Stimulated activated CD4-positive, alpha-beta T cell treated with anti-CD3 and anti-CD28 coated beads, Interleukin-1b, Interleukin-23, amount 100 ng/mL, for 48 hours (primary cell): ENCODE measurements at regions not wholly inside any gene's neighbourhood (a gene's known extent, or its start where the extent isn't known, plus 50 kb on each side); places are given as distances from the start of the nearest gene placed in this dataset.

ENCODE experiments used
- DNase-seq: peaks from one replicate; pipeline ENCODE4 v3.0.0-alpha.2; 2020

GRCh38 chr19:31160336-31160926, 188.8 kb downstream of the TSHZ3 start:
- no peak for DNase-seq

GRCh38 chr19:31154021-31154420, 195.2 kb downstream of the TSHZ3 start:
- DNase-seq = no peak

- DNase-seq = no peak
These were observed 196.3 kb downstream of the TSHZ3 start for GRCh38 chr19:31152906-31153305.

- no peak for DNase-seq
These were observed 199.7 kb downstream of the TSHZ3 start for GRCh38 chr19:31149441-31149941.

- no peak for DNase-seq
These were observed 200.6 kb downstream of the TSHZ3 start for GRCh38 chr19:31148671-31149070.

- no peak for DNase-seq
These were observed 202.0 kb downstream of the TSHZ3 start for GRCh38 chr19:31147234-31147633.

- DNase-seq = no peak
These were observed 202.6 kb downstream of the TSHZ3 start for GRCh38 chr19:31146546-31147183.

- DNase-seq = no peak
These were observed 203.2 kb downstream of the TSHZ3 start for GRCh38 chr19:31146015-31146414.

- no peak for DNase-seq
These were observed 204.2 kb downstream of the TSHZ3 start for GRCh38 chr19:31145007-31145406.

GRCh38 chr19:31144075-31144870, 205.0 kb downstream of the TSHZ3 start:
- no peak for DNase-seq

- DNase-seq = no peak
These were observed 207.9 kb downstream of the TSHZ3 start for GRCh38 chr19:31141301-31141700.

- no peak for DNase-seq
These were observed 208.5 kb downstream of the TSHZ3 start for GRCh38 chr19:31140717-31141116.

GRCh38 chr19:31139871-31140505, 209.2 kb downstream of the TSHZ3 start:
- DNase-seq = no peak

GRCh38 chr19:31138077-31138476, 211.2 kb downstream of the TSHZ3 start:
- no peak for DNase-seq

GRCh38 chr19:31135841-31136240, 213.4 kb downstream of the TSHZ3 start:
- no peak for DNase-seq

- no peak for DNase-seq
These were observed 216.5 kb downstream of the TSHZ3 start for GRCh38 chr19:31132753-31133110.

- no peak for DNase-seq
These were observed 220.9 kb downstream of the TSHZ3 start for GRCh38 chr19:31128291-31128690.

GRCh38 chr19:31127134-31127967, 221.9 kb downstream of the TSHZ3 start:
- DNase-seq = no peak

- DNase-seq = no peak
These were observed 223.0 kb downstream of the TSHZ3 start for GRCh38 chr19:31126236-31126635.

- no peak for DNase-seq
These were observed 224.2 kb downstream of the TSHZ3 start for GRCh38 chr19:31125071-31125470.

- DNase-seq = no peak
These were observed 227.7 kb downstream of the TSHZ3 start for GRCh38 chr19:31121501-31121900.

- no peak for DNase-seq
These were observed 228.3 kb downstream of the TSHZ3 start for GRCh38 chr19:31120952-31121351.
